Head of caudate nucleus (tissue), 42 donors: ENCODE measurements at regions not wholly inside any gene's neighbourhood (a gene's known extent, or its start where the extent isn't known, plus 50 kb on each side); places are given as distances from the start of the nearest gene placed in this dataset.
A peak's percentile ranks its signal among the peaks of the same experiment; 100 is the strongest.
"Not testable (repeated sequence)": the region's sequence is repeated elsewhere in the genome, so short reads cannot be mapped to it uniquely, and the experiment has no call there.

ENCODE experiments used
- DNase-seq, 42 donors: peaks; one replicate each; pipeline versions ENCODE4 v3.0.0 to v3.0.0-alpha.2; 2020 to 2021; ENCODE audit warnings: mixed read lengths in 7 of 42
- intact Hi-C: fragments of 100-400 bp; cut with DNase I; formaldehyde crosslinking; loops from one replicate; pipeline ENCODE4 v1.15.0; 2022

GRCh38 chr22:44571566-44572413 is 73.8 kb upstream of the RTL6 start:
- DNase-seq, result peak in 9 of 42 donors; percentile 3 to 25 (median 9)
- intact Hi-C loops, result no loop called here

GRCh38 chr22:44570476-44571445 is 72.7 kb upstream of the RTL6 start:
- peak in 7 of 42 donors; percentile 3 to 21 (median 11) for DNase-seq
- intact Hi-C loops, result no loop called here

- intact Hi-C loops, result no loop called here
- peak in 6 of 42 donors; percentile 2 to 11 (median 4) for DNase-seq
These were observed 71.5 kb upstream of the RTL6 start for GRCh38 chr22:44569561-44569991.

GRCh38 chr22:44567846-44568493 is 69.9 kb upstream of the RTL6 start:
- peak in 7 of 42 donors; percentile 14 to 35 (median 27) for DNase-seq
- intact Hi-C loops, result no loop called here

GRCh38 chr22:44567378-44567841 is 69.4 kb upstream of the RTL6 start:
- intact Hi-C loops, result not testable (repeated sequence)
- peak in 6 of 42 donors; percentile 5 to 22 (median 10) for DNase-seq

GRCh38 chr22:44566911-44567310 is 68.9 kb upstream of the RTL6 start:
- DNase-seq, result peak in 7 of 42 donors; percentile 6 to 28 (median 18)
- intact Hi-C loops, result no loop called here

GRCh38 chr22:44562651-44563050 is 64.6 kb upstream of the RTL6 start:
- intact Hi-C loops, result not testable (repeated sequence)

GRCh38 chr22:44561139-44561840 is 63.3 kb upstream of the RTL6 start:
- DNase-seq, result peak in 2 of 42 donors; percentile 4 to 19
- intact Hi-C loops, result no loop called here

More at GRCh38 chr22:44562651-44563050, 64.6 kb upstream of the RTL6 start:
- DNase-seq, result peak in 2 of 42 donors; percentile 3 to 11

GRCh38 chr22:44558671-44559070 is 60.6 kb upstream of the RTL6 start:
- DNase-seq, result peak in 1 of 42 donors; percentile 10
- intact Hi-C loops, result not testable (repeated sequence)

GRCh38 chr22:44557872-44558271 is 59.8 kb upstream of the RTL6 start:
- DNase-seq, result peak in 3 of 42 donors; percentile 0 to 12 (median 2)
- intact Hi-C loops, result not testable (repeated sequence)

GRCh38 chr22:44557064-44557748 is 59.2 kb upstream of the RTL6 start:
- DNase-seq, result peak in 1 of 42 donors; percentile 3
- intact Hi-C loops, result no loop called here

- intact Hi-C loops, result no loop called here
- DNase-seq, result no peak
These were observed 57.6 kb upstream of the RTL6 start for GRCh38 chr22:44555597-44555996.

- intact Hi-C loops, result no loop called here
- no peak for DNase-seq
These were observed 57.0 kb upstream of the RTL6 start for GRCh38 chr22:44555046-44555445.

- DNase-seq, result peak in 1 of 42 donors; percentile 30
- intact Hi-C loops, result no loop called here
These were observed 56.4 kb upstream of the RTL6 start for GRCh38 chr22:44554411-44554810.

GRCh38 chr22:44550711-44551491 is 52.9 kb upstream of the RTL6 start:
- DNase-seq, result no peak

GRCh38 chr22:44549701-44550100 is 51.7 kb upstream of the RTL6 start:
- peak in 1 of 42 donors; percentile 24 for DNase-seq
- intact Hi-C loops, result no loop called here

More at GRCh38 chr22:44550711-44551491, 52.9 kb upstream of the RTL6 start:
- intact Hi-C loops, result no loop called here

GRCh38 chr22:44548981-44549380 is 50.9 kb upstream of the RTL6 start:
- intact Hi-C loops, result no loop called here
- DNase-seq, result peak in 1 of 42 donors; percentile 22
